Cerebellar nuclear complex (tissue), 1 donor: ENCODE measurements at regions not wholly inside any gene's neighbourhood (a gene's known extent, or its start where the extent isn't known, plus 50 kb on each side); places are given as distances from the start of the nearest gene placed in this dataset.
"Not testable (repeated sequence)": the region's sequence is repeated elsewhere in the genome, so short reads cannot be mapped to it uniquely, and the experiment has no call there.

Experiments used
- DNase-seq, 2 experiments: peaks; one replicate each; lab custom pipeline; 2025; lab: John Stamatoyannopoulos, UW

- DNase-seq, result no peak
Measured at GRCh38 chr2:147017951-147018645, 826.7 kb upstream of the ACVR2A start.

GRCh38 chr2:147016181-147016580 is 828.6 kb upstream of the ACVR2A start:
- no peak for DNase-seq

GRCh38 chr2:147015591-147015990 is 829.2 kb upstream of the ACVR2A start:
- no peak for DNase-seq

GRCh38 chr2:147013696-147014392 is 831.0 kb upstream of the ACVR2A start:
- no peak for DNase-seq

GRCh38 chr2:147008481-147008880 is 836.3 kb upstream of the ACVR2A start:
- no peak for DNase-seq

GRCh38 chr2:147006736-147007141 is 838.1 kb upstream of the ACVR2A start:
- no peak for DNase-seq

- no peak for DNase-seq
Measured at GRCh38 chr2:147003081-147003480, 841.7 kb upstream of the ACVR2A start.

- no peak for DNase-seq
Measured at GRCh38 chr2:147002256-147002655, 842.6 kb upstream of the ACVR2A start.

GRCh38 chr2:147001061-147001460 is 843.8 kb upstream of the ACVR2A start:
- no peak for DNase-seq

- not testable (repeated sequence) for DNase-seq
Measured at GRCh38 chr2:147000151-147000550, 844.7 kb upstream of the ACVR2A start.

- DNase-seq, result no peak
Measured at GRCh38 chr2:146997945-146998344, 846.9 kb upstream of the ACVR2A start.

GRCh38 chr2:146997488-146997887 is 847.3 kb upstream of the ACVR2A start:
- no peak for DNase-seq

- no peak for DNase-seq
Measured at GRCh38 chr2:146994246-146994645, 850.6 kb upstream of the ACVR2A start.

- DNase-seq, result no peak
Measured at GRCh38 chr2:146992466-146992865, 852.4 kb upstream of the ACVR2A start.

GRCh38 chr2:146992057-146992456 is 852.8 kb upstream of the ACVR2A start:
- no peak for DNase-seq

GRCh38 chr2:146990311-146991054 is 854.3 kb upstream of the ACVR2A start:
- DNase-seq, result no peak

- no peak for DNase-seq
Measured at GRCh38 chr2:146989741-146990140, 855.1 kb upstream of the ACVR2A start.

- no peak for DNase-seq
Measured at GRCh38 chr2:146987996-146988395, 856.8 kb upstream of the ACVR2A start.

GRCh38 chr2:146986161-146986560 is 858.7 kb upstream of the ACVR2A start:
- DNase-seq, result no peak

- DNase-seq, result no peak
Measured at GRCh38 chr2:146985753-146986152, 859.1 kb upstream of the ACVR2A start.

- DNase-seq, result no peak
Measured at GRCh38 chr2:146984014-146984413, 860.8 kb upstream of the ACVR2A start.

- no peak for DNase-seq
Measured at GRCh38 chr2:146982393-146982846, 862.4 kb upstream of the ACVR2A start.

GRCh38 chr2:146981921-146982320 is 862.9 kb upstream of the ACVR2A start:
- DNase-seq, result no peak
